ENCODE measurements at regions not wholly inside any gene's neighbourhood (a gene's known extent, or its start where the extent isn't known, plus 50 kb on each side); places are given as distances from the start of the nearest gene placed in this dataset.

DNA sequence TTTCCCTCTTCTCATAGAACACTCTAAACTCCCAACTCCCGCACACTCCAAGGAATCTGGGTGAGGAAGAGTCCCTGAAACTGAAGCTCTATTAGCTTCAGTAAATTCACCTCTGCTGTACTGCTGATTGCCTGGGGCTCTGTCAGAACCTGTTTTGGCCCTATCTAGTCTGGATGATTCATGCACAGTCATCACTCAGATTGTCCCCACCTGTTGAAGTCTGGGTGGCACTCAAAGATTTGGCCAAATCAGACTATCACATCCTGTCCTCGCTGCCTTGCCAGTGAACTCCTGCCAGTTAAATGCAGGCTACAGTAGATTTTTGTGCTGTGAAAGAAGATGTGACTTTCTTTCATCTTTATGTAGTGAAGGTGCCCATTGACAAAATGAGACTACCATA lies 63.5 kb upstream of the EMCN start:
- no peak for TF ChIP-seq EZH2 (IDR thresholded peaks at IDR 0.05)
- TF ChIP-seq POLR2A (IDR thresholded peaks at IDR 0.05; ENCODE audit: borderline replicate concordance, extremely low read depth, insufficient read depth, insufficient read length) = no peak
- TF ChIP-seq SIN3A (IDR thresholded peaks at IDR 0.05; ENCODE audit: low read depth) = no peak
- TF ChIP-seq, protein P1, sequence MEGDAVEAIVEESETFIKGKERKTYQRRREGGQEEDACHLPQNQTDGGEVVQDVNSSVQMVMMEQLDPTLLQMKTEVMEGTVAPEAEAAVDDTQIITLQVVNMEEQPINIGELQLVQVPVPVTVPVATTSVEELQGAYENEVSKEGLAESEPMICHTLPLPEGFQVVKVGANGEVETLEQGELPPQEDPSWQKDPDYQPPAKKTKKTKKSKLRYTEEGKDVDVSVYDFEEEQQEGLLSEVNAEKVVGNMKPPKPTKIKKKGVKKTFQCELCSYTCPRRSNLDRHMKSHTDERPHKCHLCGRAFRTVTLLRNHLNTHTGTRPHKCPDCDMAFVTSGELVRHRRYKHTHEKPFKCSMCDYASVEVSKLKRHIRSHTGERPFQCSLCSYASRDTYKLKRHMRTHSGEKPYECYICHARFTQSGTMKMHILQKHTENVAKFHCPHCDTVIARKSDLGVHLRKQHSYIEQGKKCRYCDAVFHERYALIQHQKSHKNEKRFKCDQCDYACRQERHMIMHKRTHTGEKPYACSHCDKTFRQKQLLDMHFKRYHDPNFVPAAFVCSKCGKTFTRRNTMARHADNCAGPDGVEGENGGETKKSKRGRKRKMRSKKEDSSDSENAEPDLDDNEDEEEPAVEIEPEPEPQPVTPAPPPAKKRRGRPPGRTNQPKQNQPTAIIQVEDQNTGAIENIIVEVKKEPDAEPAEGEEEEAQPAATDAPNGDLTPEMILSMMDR (IDR thresholded peaks at IDR 0.05 in 2 of 3, conservative IDR thresholded peaks at IDR 0.05 in 1 of 3; ENCODE audit: borderline replicate concordance in 1 of 3, insufficient read depth in 1 of 3, low read depth in 2 of 3, low read length in 2 of 3) = no peak
